A549 (cell line): ENCODE measurements at regions not wholly inside any gene's neighbourhood (a gene's known extent, or its start where the extent isn't known, plus 50 kb on each side); places are given as distances from the start of the nearest gene placed in this dataset.

Experiments used
- ATAC-seq, 2 experiments: fragments of 200-7000 bp in 1 of 2; fragments of >200 bp in 1 of 2; cut with Nextera tagmentation in 1 of 2; cut with Tn5 transposase in 1 of 2; 3 replicates each; pipeline versions ENCODE4 v1.8.0 to v1.9.1; 2018 to 2020; ENCODE audit warnings: mild to moderate bottlenecking in 1 of 2, moderate library complexity in 1 of 2
- CTCF ChIA-PET: fragments of 300-600 bp; sonication (Branson Sonifier 250); formaldehyde crosslinking; extraction: SDS; loops from one replicate; lab custom pipeline; 2021; ENCODE audit warnings: antibody characterized with exemption, inconsistent platforms; lab: Yijun Ruan, JAX
- POLR2A ChIA-PET: fragments of 350-600 bp; formaldehyde crosslinking; extraction: SDS; loops from one replicate; lab custom pipeline; 2021; ENCODE audit warnings: antibody characterized with exemption, inconsistent platforms; lab: Yijun Ruan, JAX
- DNase-seq, 2 experiments: peaks; one replicate each; pipeline versions ENCODE4 v3.0.0 to v3.0.0-alpha.2; 2011 to 2016; ENCODE audit warnings: low read depth in 1 of 2, low spot score in 1 of 2
- FAIRE-seq: peaks from 2 replicates; lab custom pipeline; 2011; peaks lifted over from hg19 to GRCh38; lab: Jason Lieb, UNC
- H3K27ac ChIP-seq, 2 experiments: fragments of >200 bp; sonication (Bioruptor Twin); formaldehyde crosslinking; 3 replicates each; pipeline ENCODE4 v1.5.1; 2016 to 2017
- H3K4me1 ChIP-seq: fragments of >200 bp; sonication (Bioruptor Twin); formaldehyde crosslinking; 3 replicates; pipeline ENCODE4 v1.6.1; 2016
- H3K4me2 ChIP-seq: fragments of >200 bp; sonication (Bioruptor Twin); formaldehyde crosslinking; 3 replicates; pipeline ENCODE4 v1.6.1; 2016
- H3K4me3 ChIP-seq: fragments of >200 bp; sonication (Bioruptor Twin); formaldehyde crosslinking; 3 replicates; pipeline ENCODE4 v1.5.1; 2016
- H3K9me3 ChIP-seq: fragments of >200 bp; sonication (Bioruptor Twin); formaldehyde crosslinking; 3 replicates; pipeline ENCODE4 v1.6.1; 2016
- BHLHE40 ChIP-seq: IDR thresholded peaks from 2 replicates; pipeline ENCODE4 v1.6.1; 2012; ENCODE audit warnings: low read depth, low read length, inconsistent platforms
- CBX2 ChIP-seq: fragments of 200-600 bp; sonication (generic); IDR thresholded peaks from 2 replicates; pipeline ENCODE4 v1.6.1; 2016; ENCODE audit warnings: low read depth, mild to moderate bottlenecking, borderline replicate concordance
- CEBPB ChIP-seq, 2 experiments: fragments of >200 bp in 1 of 2; sonication (Bioruptor Twin) in 1 of 2; formaldehyde crosslinking in 1 of 2; IDR thresholded peaks; 2 replicates each; pipeline ENCODE4 v1.6.1; 2012 to 2016
- EP300 ChIP-seq, 2 experiments: fragments of >200 bp; sonication (Bioruptor Twin); formaldehyde crosslinking; IDR thresholded peaks; 2 replicates in 1 of 2; 3 replicates in 1 of 2; pipeline ENCODE4 v1.6.1; 2016 to 2017
- GATA3 ChIP-seq: IDR thresholded peaks from 2 replicates; pipeline ENCODE4 v1.6.1; 2012; ENCODE audit warnings: borderline replicate concordance
- KDM5A ChIP-seq: fragments of 200-600 bp; sonication (generic); IDR thresholded peaks from 2 replicates; pipeline ENCODE4 v1.6.1; 2016; ENCODE audit warnings: antibody characterized with exemption, mild to moderate bottlenecking
- MAFK ChIP-seq: fragments of 450-650 bp; IDR thresholded peaks from 2 replicates; pipeline ENCODE4 v1.6.1; 2014; ENCODE audit not compliant: partially characterized antibody
- MAZ ChIP-seq: fragments of 150-350 bp; IDR thresholded peaks from 2 replicates; pipeline ENCODE4 v1.6.1; 2014; ENCODE audit warnings: antibody characterized with exemption, low read depth, low read length, borderline replicate concordance
- NPAS2 ChIP-seq: fragments of 250-450 bp; sonication (Bioruptor Pico); IDR thresholded peaks from 2 replicates; pipeline ENCODE4 v1.8.0; 2022; ENCODE audit warnings: mild to moderate bottlenecking, moderate library complexity, borderline replicate concordance
- PHF8 ChIP-seq: fragments of 200-600 bp; sonication (generic); IDR thresholded peaks from 2 replicates; pipeline ENCODE4 v1.6.1; 2016; ENCODE audit warnings: low read depth, mild to moderate bottlenecking, antibody characterized with exemption, moderate library complexity, borderline replicate concordance
- RCOR1 ChIP-seq: fragments of 150-350 bp; IDR thresholded peaks from 2 replicates; pipeline ENCODE4 v1.6.1; 2014; ENCODE audit warnings: antibody characterized with exemption, low read length, low read depth
- SREBF2 ChIP-seq: fragments of 450-650 bp; IDR thresholded peaks from 2 replicates; pipeline ENCODE4 v1.6.1; 2014; ENCODE audit warnings: mild to moderate bottlenecking, moderate library complexity
- TFCP2L1 ChIP-seq: fragments of 250-450 bp; sonication (Bioruptor Pico); IDR thresholded peaks from 2 replicates; pipeline ENCODE4 v1.5.0; 2021; ENCODE audit warnings: mild to moderate bottlenecking
- ZFP36 ChIP-seq: fragments of 450-650 bp; IDR thresholded peaks from 2 replicates; pipeline ENCODE4 v1.6.1; 2014; ENCODE audit warnings: borderline replicate concordance; ENCODE audit not compliant: partially characterized antibody
- WGBS: methylation state at CpG from one replicate; pipeline ENCODE4 v1.1.6; 2017; ENCODE audit errors: missing lambda C conversion rate; 5-methylcytosine and 5-hydroxymethylcytosine counted together
- TF ChIP-seq, protein P1 (sequence below): IDR thresholded peaks from 2 replicates; pipeline ENCODE4 v1.6.1; 2012; ENCODE audit warnings: low read depth, borderline replicate concordance
- TF ChIP-seq, protein P2 (sequence below): fragments of 250-450 bp; sonication (Bioruptor Pico); IDR thresholded peaks from 2 replicates; pipeline ENCODE4 v1.5.0; 2021; ENCODE audit warnings: mild to moderate bottlenecking, moderate library complexity, borderline replicate concordance
- TF ChIP-seq, protein P3 (sequence below): fragments of 150-350 bp; IDR thresholded peaks from 2 replicates; pipeline ENCODE4 v1.6.1; 2014; ENCODE audit warnings: low read depth, mild to moderate bottlenecking, low read length
- TF ChIP-seq, protein P4 (sequence below): IDR thresholded peaks from 2 replicates; pipeline ENCODE4 v1.6.1; 2012
- TF ChIP-seq, protein P5 (sequence below): fragments of >200 bp; sonication (Bioruptor Twin); formaldehyde crosslinking; IDR thresholded peaks from 3 replicates; pipeline ENCODE4 v1.5.1; 2016
- TF ChIP-seq, protein P6 (sequence below): fragments of 250-450 bp; sonication (Bioruptor Pico); IDR thresholded peaks from 2 replicates; pipeline ENCODE4 v1.5.0; 2020; ENCODE audit warnings: low read depth, mild to moderate bottlenecking, moderate library complexity

DNA sequence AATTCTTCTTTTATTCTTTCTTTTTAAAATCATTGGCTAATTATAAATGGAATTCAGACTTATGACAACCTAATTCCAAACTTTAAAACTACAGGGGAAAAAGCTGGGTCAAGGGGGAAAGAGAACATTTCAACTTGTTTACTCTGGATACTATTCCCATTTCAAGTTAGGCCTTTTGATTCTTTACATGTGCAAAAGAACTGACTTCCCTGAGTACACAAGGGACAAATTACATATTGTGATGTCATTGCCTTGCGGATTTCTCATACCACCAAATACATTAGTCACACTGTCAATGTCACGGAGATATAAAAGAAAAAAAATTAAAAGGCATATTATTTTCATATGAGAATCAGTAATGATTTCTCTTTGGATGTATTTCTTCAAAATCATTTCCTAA, 96.5 kb upstream of the TBX18 start:
- WGBS: 60% methylated on average over 2 of the region's 2 CpGs
- TF ChIP-seq ZFP36: no peak
- no peak for TF ChIP-seq CBX2
- TF ChIP-seq, protein P1, sequence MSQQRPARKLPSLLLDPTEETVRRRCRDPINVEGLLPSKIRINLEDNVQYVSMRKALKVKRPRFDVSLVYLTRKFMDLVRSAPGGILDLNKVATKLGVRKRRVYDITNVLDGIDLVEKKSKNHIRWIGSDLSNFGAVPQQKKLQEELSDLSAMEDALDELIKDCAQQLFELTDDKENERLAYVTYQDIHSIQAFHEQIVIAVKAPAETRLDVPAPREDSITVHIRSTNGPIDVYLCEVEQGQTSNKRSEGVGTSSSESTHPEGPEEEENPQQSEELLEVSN: no peak
- TF ChIP-seq EP300 (IDR thresholded peaks at IDR 0.05): no peak
- TF ChIP-seq, protein P2, sequence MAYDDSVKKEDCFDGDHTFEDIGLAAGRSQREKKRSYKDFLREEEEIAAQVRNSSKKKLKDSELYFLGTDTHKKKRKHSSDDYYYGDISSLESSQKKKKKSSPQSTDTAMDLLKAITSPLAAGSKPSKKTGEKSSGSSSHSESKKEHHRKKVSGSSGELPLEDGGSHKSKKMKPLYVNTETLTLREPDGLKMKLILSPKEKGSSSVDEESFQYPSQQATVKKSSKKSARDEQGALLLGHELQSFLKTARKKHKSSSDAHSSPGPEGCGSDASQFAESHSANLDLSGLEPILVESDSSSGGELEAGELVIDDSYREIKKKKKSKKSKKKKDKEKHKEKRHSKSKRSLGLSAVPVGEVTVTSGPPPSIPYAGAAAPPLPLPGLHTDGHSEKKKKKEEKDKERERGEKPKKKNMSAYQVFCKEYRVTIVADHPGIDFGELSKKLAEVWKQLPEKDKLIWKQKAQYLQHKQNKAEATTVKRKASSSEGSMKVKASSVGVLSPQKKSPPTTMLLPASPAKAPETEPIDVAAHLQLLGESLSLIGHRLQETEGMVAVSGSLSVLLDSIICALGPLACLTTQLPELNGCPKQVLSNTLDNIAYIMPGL (CRISPR knock-in tag): no peak
- TF ChIP-seq PHF8: no peak
- TF ChIP-seq TFCP2L1 (CRISPR knock-in tag): no peak
- no peak for TF ChIP-seq CEBPB (IDR thresholded peaks at IDR 0.05)
- TF ChIP-seq, protein P3, sequence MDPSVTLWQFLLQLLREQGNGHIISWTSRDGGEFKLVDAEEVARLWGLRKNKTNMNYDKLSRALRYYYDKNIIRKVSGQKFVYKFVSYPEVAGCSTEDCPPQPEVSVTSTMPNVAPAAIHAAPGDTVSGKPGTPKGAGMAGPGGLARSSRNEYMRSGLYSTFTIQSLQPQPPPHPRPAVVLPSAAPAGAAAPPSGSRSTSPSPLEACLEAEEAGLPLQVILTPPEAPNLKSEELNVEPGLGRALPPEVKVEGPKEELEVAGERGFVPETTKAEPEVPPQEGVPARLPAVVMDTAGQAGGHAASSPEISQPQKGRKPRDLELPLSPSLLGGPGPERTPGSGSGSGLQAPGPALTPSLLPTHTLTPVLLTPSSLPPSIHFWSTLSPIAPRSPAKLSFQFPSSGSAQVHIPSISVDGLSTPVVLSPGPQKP: no peak
- no peak for TF ChIP-seq MAZ
- TF ChIP-seq, protein P4, sequence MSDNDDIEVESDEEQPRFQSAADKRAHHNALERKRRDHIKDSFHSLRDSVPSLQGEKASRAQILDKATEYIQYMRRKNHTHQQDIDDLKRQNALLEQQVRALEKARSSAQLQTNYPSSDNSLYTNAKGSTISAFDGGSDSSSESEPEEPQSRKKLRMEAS: no peak
- TF ChIP-seq MAFK: no peak
- Histone ChIP-seq H3K4me2 (no peak overlapping the region), H3K9me3 (no peaks in the 10 kb centered on the region), H3K4me3 (no peak overlapping the region), H3K27ac (no peak overlapping the region), H3K4me1 (no peaks in the 10 kb centered on the region)
- FAIRE-seq (no peak), ATAC-seq (no peak), DNase-seq (no peak)
- POLR2A ChIA-PET: no interaction called here
- CTCF ChIA-PET: no interaction called here

DNA sequence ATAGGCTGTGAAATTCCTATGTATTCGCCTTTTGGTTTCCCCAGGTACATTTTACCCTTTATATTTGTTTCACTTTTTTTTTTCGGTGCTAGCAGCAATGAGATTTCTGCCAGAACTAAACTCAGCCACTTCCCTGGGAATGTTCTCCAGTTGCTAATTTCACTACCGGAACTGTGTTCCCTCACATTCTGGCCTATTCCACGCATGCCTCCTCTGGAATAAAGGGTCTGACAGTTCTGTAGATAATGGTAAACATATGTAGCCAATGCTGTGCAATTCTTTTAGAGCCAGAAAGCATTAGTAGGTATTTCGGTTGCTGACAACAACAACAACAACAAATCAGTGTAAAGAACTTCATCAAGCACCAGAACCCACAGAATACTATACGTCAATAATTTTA, 96.1 kb upstream of the TBX18 start:
- 77% methylated on average over 6 of the region's 6 CpGs for WGBS
- H3K4me3 ChIP-seq: no peak overlapping the region
- CTCF ChIA-PET: no interaction called here
- ATAC-seq: no peak
- H3K27ac ChIP-seq: no peak overlapping the region
- TF ChIP-seq SREBF2: no peak
- TF ChIP-seq GATA3: no peak
- TF ChIP-seq KDM5A: no peak
- TF ChIP-seq, protein P5, sequence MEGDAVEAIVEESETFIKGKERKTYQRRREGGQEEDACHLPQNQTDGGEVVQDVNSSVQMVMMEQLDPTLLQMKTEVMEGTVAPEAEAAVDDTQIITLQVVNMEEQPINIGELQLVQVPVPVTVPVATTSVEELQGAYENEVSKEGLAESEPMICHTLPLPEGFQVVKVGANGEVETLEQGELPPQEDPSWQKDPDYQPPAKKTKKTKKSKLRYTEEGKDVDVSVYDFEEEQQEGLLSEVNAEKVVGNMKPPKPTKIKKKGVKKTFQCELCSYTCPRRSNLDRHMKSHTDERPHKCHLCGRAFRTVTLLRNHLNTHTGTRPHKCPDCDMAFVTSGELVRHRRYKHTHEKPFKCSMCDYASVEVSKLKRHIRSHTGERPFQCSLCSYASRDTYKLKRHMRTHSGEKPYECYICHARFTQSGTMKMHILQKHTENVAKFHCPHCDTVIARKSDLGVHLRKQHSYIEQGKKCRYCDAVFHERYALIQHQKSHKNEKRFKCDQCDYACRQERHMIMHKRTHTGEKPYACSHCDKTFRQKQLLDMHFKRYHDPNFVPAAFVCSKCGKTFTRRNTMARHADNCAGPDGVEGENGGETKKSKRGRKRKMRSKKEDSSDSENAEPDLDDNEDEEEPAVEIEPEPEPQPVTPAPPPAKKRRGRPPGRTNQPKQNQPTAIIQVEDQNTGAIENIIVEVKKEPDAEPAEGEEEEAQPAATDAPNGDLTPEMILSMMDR: no peak
- TF ChIP-seq TFCP2L1 (CRISPR knock-in tag): no peak
- TF ChIP-seq ZFP36: no peak
- TF ChIP-seq MAFK: no peak
- DNase-seq: no peak
- H3K4me2 ChIP-seq: no peak overlapping the region
- H3K4me1 ChIP-seq: no peaks in the 10 kb centered on the region
- POLR2A ChIA-PET: no interaction called here
- H3K9me3 ChIP-seq: no peaks in the 10 kb centered on the region
- FAIRE-seq: no peak

DNA sequence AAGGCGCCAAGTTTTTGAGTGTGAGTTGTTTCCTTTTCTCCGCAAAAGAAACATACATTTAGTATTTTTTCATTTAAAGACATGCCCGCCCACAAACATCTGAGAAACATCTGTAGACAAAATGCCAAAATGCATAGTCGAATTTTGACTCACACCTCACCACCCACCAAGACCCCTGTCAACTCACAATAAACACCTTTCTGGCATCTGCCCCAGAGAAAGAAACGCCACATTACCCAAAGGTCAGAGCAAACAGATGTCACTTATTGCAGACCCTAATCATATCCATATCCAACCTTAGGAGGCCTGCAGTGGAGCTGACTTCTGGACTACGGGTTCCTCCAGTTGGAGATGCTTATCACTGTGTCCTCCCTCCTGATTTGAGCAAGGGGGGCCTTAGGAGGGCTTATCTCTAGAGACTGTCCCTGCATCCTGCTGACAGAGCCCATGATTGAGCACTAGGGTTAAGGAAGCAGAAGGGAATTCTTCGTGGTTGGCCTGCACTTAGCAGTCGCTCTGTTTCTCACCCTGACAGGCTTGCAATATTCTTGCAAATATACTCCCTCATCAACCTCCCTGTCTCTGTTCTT, 90.5 kb upstream of the TBX18 start:
- Histone ChIP-seq H3K4me1 (no peaks in the 10 kb centered on the region), H3K27ac (no peak overlapping the region), H3K4me2 (no peak overlapping the region), H3K4me3 (no peak overlapping the region), H3K9me3 (no peaks in the 10 kb centered on the region)
- no peak for ATAC-seq
- WGBS: 82% methylated on average over 8 of the region's 8 CpGs
- CTCF ChIA-PET: no interaction called here
- POLR2A ChIA-PET: no interaction called here
- no peak for FAIRE-seq
- no peak for DNase-seq
- TF ChIP-seq, protein P3: no peak
- TF ChIP-seq BHLHE40 (no peak), RCOR1 (no peak), NPAS2 (CRISPR knock-in tag) (no peak), TFCP2L1 (CRISPR knock-in tag) (no peak)
- TF ChIP-seq, protein P6, sequence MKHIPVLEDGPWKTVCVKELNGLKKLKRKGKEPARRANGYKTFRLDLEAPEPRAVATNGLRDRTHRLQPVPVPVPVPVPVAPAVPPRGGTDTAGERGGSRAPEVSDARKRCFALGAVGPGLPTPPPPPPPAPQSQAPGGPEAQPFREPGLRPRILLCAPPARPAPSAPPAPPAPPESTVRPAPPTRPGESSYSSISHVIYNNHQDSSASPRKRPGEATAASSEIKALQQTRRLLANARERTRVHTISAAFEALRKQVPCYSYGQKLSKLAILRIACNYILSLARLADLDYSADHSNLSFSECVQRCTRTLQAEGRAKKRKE: no peak
- TF ChIP-seq, protein P4: no peak
